HG02981 (cell line): ENCODE measurements at regions not wholly inside any gene's neighbourhood (a gene's known extent, or its start where the extent isn't known, plus 50 kb on each side); places are given as distances from the start of the nearest gene placed in this dataset.

ENCODE experiments used
- ATAC-seq: cut with Tn5 transposase; IDR thresholded peaks from one replicate; pipeline ENCODE4 v1.9.1; 2021; ENCODE audit warnings: mild to moderate bottlenecking, moderate library complexity; ENCODE audit not compliant: unreplicated experiment

- no peak for ATAC-seq
These were observed 106.2 kb upstream of the RET start for GRCh38 chr10:42970451-42971250.

DNA sequence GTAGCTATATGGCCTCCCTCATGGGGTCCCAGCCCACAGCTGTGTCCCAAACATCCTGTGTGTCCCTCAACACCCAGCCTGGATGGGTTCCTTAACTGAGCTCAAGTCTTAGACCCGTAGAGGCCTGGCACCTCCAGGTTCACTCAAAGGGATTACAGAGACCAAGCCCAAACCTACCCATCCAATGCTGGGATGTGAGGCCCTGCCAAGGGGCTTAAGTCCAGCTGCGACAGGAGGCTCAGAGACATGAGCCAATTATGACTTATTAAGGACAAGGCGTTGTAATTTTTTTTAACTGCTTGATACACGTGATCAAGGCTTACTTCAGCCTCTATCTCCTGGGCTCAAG lies 105.6 kb upstream of the RET start:
- ATAC-seq, result no peak

DNA sequence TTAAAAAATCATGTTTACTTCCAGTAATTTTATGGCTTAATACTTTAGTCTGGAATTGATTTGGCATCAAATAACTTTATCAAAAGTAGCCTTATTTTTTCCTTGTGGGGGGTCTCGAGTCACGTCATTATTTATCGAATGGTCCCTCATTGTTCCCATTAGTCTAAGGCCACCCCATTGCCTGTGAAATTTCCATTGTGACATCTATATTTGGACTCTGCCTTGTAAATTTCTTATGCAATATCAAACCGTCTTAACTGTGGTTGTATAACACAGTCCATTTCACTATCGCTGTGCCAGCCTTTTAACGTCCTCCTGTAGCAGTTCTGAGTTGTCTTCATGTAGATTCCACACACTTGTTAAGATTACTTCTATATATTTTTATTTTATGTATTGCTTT lies 103.9 kb upstream of the RET start:
- ATAC-seq, result no peak

DNA sequence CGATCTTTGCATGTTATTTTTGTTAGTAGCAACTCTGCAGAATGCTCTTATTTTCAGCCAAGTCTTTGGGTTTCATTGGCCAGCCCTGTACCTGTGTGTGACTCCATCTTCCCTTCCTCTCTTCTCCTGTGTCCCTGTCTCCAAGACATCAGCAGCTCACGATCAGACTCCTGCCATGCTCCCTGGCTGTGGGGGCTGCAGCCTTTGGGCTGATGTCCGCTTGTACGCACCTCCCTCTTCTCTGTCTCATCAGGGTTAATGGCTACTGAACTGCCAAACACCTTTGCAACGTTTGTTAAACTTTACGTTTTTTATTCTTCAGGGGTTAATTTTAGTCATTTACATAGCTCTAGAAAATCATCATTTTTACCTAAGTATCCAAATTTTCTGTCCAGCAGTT lies 103.5 kb upstream of the RET start:
- no peak for ATAC-seq

- no peak for ATAC-seq
These were observed 102.8 kb upstream of the RET start for GRCh38 chr10:42973870-42974692.

DNA sequence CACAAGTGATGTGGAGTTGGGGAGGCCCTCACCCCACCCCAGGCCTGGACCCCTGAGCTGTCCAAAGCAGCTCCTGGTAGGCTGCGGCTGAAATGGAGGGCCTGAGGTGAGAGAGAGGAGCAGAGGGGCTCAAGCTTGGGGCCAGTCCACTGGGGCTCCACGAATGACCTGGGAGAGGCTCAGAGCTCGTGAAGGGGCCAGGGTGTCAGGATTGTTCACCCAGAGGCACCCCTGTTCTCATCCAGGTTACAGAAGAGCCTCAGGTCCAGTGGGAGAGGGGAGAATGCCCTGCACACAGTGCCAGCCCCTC lies 102.2 kb upstream of the RET start:
- no peak for ATAC-seq

DNA sequence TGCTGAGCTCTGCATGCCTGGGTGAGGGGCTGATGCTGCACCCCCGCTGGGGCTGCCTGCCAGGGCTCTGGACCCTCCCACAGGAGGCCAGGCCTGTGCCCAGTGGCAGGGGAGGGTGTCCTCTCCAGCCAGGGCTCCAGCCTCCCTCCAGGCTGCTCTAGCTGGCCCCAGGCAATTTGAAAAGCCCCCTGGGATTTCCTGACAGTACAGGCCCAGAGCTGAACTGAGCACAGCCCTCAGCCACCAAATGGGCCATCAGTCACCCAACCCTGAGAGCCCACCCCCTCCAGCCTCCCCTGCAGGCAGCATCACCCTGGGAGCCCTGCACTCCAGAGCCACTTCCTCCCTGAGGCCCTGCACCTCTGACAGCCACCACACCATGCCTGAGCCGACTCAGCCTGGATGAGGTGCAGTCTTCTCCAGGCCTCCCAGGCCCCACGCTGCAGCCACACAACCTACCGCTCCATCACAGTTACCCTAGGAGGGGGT lies 101.8 kb upstream of the RET start:
- ATAC-seq, result no peak

DNA sequence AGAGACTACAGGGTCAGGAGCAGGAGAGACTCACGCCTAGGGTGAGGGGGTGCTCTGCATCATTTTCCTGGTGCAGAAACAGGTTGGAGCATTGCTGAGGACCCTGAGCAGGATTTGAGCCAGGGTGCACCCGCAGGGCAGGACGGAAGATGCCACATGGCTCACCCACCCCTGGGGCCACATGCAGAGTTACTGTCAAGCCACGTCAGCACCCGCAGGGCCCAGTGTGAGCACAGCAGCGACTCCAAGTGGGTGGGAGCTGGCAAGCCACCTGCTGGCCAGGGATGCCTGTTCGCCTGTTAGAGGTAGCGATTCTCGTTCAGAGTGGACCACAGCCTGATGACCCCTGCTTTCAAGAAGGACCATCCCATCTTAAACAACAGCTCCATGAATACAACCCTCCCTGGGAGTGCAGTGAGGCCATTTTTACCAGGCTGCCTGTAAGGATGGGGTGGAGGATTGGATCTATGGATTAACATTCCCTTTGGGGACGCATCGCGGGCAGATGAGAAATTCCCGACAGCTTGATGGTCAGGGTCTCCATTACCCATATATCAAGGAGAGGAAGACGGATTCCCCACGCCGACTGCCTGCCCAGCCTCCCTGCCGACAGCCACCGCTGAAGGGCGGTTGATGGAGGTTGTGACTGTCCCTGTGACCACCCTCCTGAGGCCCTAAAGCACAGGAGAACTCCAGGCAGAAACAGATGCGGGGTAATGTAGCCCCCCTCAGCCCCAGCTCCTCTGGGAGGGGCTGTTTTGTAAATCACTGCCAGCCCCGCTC lies 101.1 kb upstream of the RET start:
- no peak for ATAC-seq

GRCh38 chr10:42976351-42977031 lies 100.4 kb upstream of the RET start:
- ATAC-seq, result no peak

DNA sequence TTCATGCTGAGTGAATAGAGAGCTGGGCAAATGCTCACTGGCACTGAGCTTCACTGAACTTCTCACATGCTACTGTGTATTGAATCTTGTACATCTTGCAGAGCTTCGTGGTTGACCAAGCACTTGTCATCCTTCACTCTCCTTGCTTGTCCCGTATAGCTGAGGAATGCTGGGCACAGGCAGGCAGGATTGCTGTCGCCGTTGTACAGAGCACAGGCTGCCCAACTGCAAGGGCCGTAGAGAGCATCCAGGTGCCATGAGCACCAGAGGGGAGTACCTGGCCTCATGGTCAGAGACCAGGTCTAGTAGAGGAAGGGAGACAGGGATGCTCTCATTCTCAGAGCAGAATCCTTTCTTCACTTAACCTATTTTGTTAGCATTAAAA lies 99.8 kb upstream of the RET start:
- no peak for ATAC-seq

GRCh38 chr10:42979181-42979580 lies 97.7 kb upstream of the RET start:
- no peak for ATAC-seq

GRCh38 chr10:42979721-42980467 lies 97.0 kb upstream of the RET start:
- no peak for ATAC-seq

DNA sequence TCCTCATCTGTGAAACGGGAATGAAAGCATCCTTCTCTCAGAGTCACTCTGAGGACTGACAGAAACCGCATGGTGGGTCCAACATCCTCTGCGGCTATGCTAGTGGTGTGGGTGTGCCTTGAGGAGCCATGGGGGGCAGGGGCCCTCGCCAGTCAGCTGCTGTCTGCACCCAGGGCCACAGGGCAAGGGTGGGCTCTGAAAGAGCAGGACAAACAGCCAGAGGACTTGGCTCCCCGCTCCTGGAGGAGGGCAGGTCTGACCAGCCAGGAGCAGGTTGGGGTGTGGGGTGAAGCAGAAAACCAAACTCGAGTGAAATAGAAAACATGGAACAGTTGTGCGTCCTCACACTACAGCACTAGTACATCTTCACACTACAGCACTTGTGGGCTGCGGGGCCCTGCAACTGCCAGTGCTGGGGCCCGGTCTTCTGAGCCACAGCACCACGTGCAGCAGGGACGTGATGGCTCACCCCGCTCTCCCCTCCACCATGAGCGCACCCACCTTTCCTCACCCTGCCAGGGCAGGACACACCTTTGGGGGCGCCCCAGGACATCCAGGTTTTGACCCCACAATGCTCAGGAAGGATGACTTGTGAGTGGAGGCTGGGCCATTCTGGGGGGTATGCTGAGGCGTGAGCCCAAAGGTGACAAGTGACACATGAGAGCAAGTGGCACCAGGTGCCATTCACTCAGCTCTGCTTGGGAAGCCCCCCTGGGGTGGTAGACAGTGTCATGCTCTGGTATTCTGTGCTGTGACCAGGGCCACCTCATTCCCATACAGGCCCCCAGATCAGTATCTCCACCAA lies 96.1 kb upstream of the RET start:
- no peak for ATAC-seq

DNA sequence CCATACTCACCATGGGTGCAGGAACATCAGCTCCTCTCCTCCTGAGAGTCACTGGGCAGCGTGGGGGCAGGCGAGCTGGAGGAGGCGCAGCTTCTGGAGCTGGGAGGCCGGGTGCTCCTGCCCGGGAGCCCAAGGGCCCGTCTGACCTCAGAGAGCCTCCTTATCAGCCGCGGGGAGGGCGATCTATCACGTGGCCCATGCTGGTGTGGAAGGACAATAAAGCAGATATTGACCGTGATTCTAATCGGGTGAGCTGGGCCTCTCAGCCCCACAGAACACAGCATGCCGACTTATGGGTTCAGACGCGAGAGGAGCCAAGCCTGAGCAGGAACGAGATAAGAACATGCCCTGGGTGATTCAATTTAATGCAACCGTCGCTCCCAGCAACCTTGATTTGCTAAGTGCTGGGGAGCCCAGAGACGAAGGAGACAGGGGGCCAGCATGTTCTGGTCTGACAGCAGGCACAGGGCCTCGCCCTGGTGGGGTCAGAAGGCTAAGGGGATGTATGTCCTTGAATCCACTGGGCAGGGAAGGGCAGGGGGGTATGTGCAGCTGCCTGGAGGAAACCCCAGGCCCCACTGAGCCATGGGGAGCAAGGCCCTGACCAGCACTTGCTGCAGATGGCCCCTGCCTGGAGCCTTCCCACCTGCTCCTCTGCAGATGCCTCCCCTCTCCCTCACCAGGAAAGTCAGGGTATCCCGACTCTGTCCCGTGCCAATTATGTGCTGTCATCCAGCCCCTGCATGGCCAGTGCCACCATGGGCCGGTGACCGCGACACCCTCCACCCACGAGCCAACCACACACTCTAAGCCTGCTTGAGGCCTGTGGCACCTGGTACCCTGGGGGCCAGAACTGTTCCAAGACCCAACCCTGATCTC lies 95.3 kb upstream of the RET start:
- ATAC-seq, result no peak

- no peak for ATAC-seq
These were observed 93.9 kb upstream of the RET start for GRCh38 chr10:42982891-42983506.

- no peak for ATAC-seq
These were observed 93.3 kb upstream of the RET start for GRCh38 chr10:42983591-42983990.

DNA sequence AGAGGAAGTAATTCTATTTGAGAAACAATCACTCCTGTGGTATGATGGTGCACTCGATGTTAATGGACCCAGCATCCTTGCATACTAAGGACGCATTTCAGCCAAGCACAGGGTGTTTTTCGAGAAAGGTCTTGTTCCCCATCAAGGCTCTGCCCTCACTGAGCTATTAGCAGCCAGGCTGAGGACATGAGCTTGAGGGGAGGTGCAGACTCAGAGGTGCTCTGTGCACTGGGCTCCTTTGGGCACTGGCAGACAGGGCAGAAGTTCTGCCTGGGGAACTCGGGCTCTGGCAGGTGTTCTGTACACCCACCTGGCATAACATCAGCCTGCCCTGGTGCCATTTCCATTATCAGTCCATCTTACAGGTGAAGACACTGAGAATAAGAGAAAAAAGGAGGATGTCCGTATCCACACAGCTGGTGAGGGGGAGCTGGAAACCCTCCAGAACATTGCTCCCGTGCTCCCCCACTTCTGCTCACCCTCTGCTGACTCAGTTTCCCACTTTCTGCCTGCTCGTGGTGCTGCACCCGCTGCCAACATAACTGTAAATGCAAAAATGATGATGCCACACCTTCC lies 92.7 kb upstream of the RET start:
- no peak for ATAC-seq
